Stomach smooth muscle (tissue), 2 donors: ENCODE measurements at regions not wholly inside any gene's neighbourhood (a gene's known extent, or its start where the extent isn't known, plus 50 kb on each side); places are given as distances from the start of the nearest gene placed in this dataset.
"Not testable (repeated sequence)": the region's sequence is repeated elsewhere in the genome, so short reads cannot be mapped to it uniquely, and the experiment has no call there.

Source experiments
- H3K27ac ChIP-seq: one replicate; pipeline ENCODE4 v1.7.0; 2013; ENCODE audit warnings: mild to moderate bottlenecking, low read length, inconsistent platforms
- H3K27me3 ChIP-seq, 2 donors: one replicate each; pipeline ENCODE4 v1.7.0; 2013; ENCODE audit warnings: low read length in 2 of 2; ENCODE audit not compliant: insufficient read depth in 2 of 2, control insufficient read depth in 1 of 2
- H3K36me3 ChIP-seq, 2 donors: one replicate each; pipeline ENCODE4 v1.7.0; 2013; ENCODE audit warnings: low read length in 2 of 2; ENCODE audit not compliant: control insufficient read depth in 2 of 2, insufficient read depth in 2 of 2
- H3K4me1 ChIP-seq: one replicate; pipeline ENCODE4 v1.7.0; 2013; ENCODE audit warnings: low read length; ENCODE audit not compliant: control insufficient read depth, insufficient read depth
- H3K4me3 ChIP-seq, 2 donors: one replicate each; pipeline ENCODE4 v1.7.0; 2013; ENCODE audit warnings: low read length in 2 of 2
- H3K9ac ChIP-seq, 2 donors: one replicate each; pipeline ENCODE4 v1.7.0; 2013; ENCODE audit warnings: low read length in 2 of 2, mild to moderate bottlenecking in 1 of 2
- H3K9me3 ChIP-seq, 2 donors: one replicate each; pipeline ENCODE4 v1.7.0; 2013; ENCODE audit warnings: low read length in 2 of 2; ENCODE audit not compliant: control insufficient read depth in 2 of 2
- donor health status: healthy.
- donor health status: Pancreatic carcinoma.

DNA sequence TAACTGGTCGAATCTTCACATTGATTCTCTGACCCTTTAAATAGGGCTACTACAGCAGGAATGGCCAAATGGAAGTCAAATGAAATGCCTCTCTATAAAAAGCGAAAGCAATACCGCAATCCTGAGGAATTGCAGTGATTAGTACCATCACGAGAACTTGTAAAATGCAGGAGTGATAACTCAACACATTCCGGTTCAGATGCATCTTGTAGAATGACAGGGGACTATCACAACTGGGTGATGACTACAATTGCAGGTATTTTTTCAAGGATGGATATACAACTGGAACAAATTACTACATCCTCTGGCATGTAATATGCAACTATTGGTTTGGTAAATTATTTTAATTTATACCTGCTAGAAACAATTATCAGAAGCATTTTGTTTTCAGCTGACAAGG lies 140.4 kb downstream of the PCDH20 start:
- Histone ChIP-seq H3K36me3 (no peaks in the 10 kb centered on the region), H3K4me1 (no peaks in the 10 kb centered on the region), H3K9me3 (peaks cover 0 to 4% of the 10 kb centered on the region in 2 donors), H3K27me3 (no peaks in the 10 kb centered on the region), H3K4me3 (no peak overlapping the region), H3K27ac (no peak overlapping the region), H3K9ac (no peak overlapping the region)

DNA sequence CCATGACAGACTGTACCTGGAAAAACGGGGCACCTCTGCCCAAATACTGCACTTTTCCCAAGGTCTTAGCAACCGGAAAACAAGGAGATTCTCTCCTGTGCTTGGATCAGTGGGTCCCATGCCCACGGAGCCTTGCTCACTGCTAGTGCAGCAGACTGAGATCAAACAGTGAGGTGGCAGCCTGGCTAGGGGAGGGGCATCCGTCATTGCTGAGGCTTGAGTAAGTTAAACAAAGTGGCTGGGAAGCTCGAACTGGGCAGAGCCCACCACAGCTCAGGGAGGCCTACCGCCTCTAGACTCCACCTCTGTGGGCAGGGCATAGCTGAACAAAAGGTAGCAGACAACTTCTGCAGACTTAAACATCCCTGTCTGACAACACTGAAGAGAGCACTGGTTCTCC lies 148.8 kb downstream of the PCDH20 start:
- not testable (repeated sequence) for H3K4me1 ChIP-seq, H3K27ac ChIP-seq, H3K36me3 ChIP-seq, H3K9me3 ChIP-seq, H3K9ac ChIP-seq, H3K4me3 ChIP-seq, H3K27me3 ChIP-seq

DNA sequence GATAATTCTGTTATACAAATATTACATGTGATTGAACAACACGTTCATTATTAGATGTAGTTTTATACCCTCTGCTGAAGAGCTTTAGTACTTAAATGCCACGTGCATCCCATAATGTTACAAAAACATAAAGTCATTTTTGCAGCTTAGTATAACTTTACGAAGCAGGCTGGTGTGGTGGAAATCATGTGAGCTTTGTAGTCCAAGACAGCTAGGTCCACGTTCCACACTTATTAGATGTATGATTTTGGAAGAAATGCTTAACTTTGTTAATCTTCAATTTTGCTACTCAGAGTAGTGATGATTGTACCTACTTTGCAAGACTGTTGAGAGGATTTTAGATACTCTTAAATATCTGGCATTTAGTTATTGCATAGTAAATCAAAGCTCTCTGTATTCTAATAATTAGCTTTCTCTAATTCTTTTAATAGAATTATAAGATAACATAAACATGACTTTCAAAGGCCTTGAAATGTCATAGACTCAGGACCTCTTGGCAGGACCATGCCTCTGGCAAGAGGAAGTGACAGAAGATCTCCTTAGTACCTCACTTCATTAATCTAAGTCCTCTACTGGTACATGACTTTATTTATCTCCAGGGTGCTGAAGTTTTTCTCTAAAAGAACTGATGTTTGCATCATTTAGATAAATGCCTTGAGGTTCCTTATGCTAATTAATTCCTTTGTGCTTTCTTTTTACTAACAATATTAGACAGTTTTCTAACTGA lies 153.7 kb downstream of the PCDH20 start:
- Histone ChIP-seq H3K27ac (no peak overlapping the region), H3K9ac (no peak overlapping the region), H3K36me3 (no peaks in the 10 kb centered on the region), H3K4me3 (no peak overlapping the region), H3K4me1 (no peaks in the 10 kb centered on the region), H3K9me3 (no peaks in the 10 kb centered on the region), H3K27me3 (no peaks in the 10 kb centered on the region)

DNA sequence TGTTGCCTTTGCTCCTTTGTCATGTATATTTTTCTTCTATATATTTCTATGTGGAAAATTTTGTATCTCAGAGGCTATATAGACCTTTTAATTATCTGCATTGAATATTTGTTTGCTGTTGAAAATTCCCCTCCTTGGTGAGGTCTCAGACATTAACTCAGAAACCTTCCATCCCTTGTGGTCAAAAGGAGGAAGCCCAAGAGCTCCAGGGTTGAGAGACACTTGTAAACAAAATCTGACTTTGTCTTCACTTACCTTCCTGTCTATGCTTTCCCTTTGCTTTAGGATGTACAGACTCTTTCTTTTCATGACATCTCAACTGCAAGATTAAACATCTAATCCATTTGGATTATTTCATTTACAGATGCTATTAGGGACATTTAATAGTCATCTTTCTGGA lies 157.5 kb downstream of the PCDH20 start:
- Histone ChIP-seq H3K4me3 (no peak overlapping the region), H3K4me1 (no peaks in the 10 kb centered on the region), H3K27ac (no peak overlapping the region)

GRCh38 chr13:61255040-61255796 lies 160.4 kb downstream of the PCDH20 start:
- no peaks in the 10 kb centered on the region for H3K27me3 ChIP-seq
- no peak overlapping the region for H3K4me3 ChIP-seq
- no peaks in the 10 kb centered on the region for H3K36me3 ChIP-seq
- no peaks in the 10 kb centered on the region for H3K4me1 ChIP-seq
- no peak overlapping the region for H3K27ac ChIP-seq
- no peaks in the 10 kb centered on the region for H3K9me3 ChIP-seq
- H3K9ac ChIP-seq, result no peak overlapping the region

More for the DNA sequence above, 157.5 kb downstream of the PCDH20 start:
- Histone ChIP-seq H3K36me3 (no peaks in the 10 kb centered on the region), H3K9me3 (no peaks in the 10 kb centered on the region), H3K9ac (no peak overlapping the region), H3K27me3 (no peaks in the 10 kb centered on the region)

DNA sequence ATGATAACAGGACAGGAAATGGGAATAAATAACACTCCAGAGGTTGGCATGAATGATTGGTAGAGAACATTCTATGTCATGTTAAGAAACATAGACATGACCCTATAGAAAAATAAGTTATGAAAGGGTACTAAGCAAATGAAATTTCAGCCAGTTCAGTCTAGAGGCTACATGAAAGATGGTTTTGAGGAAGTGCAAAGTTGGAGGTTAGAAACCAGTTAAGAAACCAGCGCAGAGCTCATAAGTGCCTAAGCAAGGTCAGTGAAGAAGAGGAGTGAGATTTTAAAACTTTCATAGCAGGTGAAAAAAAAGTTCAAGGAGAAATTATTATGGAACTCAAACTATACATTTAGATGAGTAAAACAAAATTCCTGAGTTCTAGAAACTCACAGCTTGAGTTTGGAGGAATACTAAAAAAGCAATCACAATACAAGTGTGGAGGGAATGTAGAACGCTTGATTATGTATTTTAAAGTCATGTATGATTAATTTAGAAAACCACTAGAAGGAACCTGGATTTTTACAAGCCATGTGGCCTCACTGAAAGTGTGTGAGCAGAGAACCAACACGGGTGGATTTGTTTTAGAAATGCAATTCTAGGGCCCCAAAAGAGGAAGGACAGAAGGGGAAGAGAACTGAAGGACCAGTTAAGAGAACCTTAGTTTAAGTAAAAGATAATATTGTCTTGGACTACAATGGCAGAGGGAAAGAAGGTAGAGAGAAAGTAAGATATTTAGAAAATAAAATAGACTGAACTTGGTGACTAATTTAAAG lies 162.4 kb downstream of the PCDH20 start:
- no peak overlapping the region for H3K4me3 ChIP-seq
- no peaks in the 10 kb centered on the region for H3K36me3 ChIP-seq
- H3K27me3 ChIP-seq, result no peaks in the 10 kb centered on the region
- H3K4me1 ChIP-seq, result no peaks in the 10 kb centered on the region
- no peaks in the 10 kb centered on the region for H3K9me3 ChIP-seq
- no peak overlapping the region for H3K27ac ChIP-seq
- H3K9ac ChIP-seq, result no peak overlapping the region

DNA sequence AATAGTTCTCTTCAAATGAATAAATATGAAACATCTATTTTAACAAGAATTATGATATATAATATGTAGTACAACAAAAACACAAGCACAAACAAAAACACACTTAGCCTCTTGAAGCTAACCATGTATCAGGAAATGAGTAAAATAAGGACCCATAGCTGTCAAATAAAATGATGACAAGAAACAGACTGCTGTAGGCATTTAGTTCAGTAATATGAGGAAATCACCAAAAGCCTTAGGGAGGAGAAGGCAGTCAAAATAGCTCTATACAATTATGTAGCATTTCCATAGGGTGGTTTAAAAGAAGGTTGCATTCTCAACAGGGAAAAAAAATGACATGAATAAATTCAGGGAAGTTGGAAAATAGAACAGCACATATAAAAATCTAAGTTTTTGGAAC lies 163.4 kb downstream of the PCDH20 start:
- Histone ChIP-seq H3K4me1 (no peaks in the 10 kb centered on the region), H3K9ac (no peak overlapping the region), H3K27ac (no peak overlapping the region), H3K9me3 (no peaks in the 10 kb centered on the region), H3K36me3 (no peaks in the 10 kb centered on the region), H3K4me3 (no peak overlapping the region), H3K27me3 (no peaks in the 10 kb centered on the region)

GRCh38 chr13:61247149-61247936 lies 168.3 kb downstream of the PCDH20 start:
- Histone ChIP-seq H3K4me1 (no peaks in the 10 kb centered on the region), H3K9ac (no peak overlapping the region), H3K27ac (no peak overlapping the region), H3K36me3 (no peaks in the 10 kb centered on the region), H3K4me3 (no peak overlapping the region), H3K27me3 (no peaks in the 10 kb centered on the region), H3K9me3 (peaks cover 0 to 4% of the 10 kb centered on the region in 2 donors)

- no peak overlapping the region for H3K9ac ChIP-seq
- no peak overlapping the region for H3K4me3 ChIP-seq
- H3K36me3 ChIP-seq, result no peaks in the 10 kb centered on the region
- H3K27ac ChIP-seq, result no peak overlapping the region
- H3K27me3 ChIP-seq, result no peaks in the 10 kb centered on the region
- H3K4me1 ChIP-seq, result no peaks in the 10 kb centered on the region
- H3K9me3 ChIP-seq, result peaks cover 0 to 4% of the 10 kb centered on the region in 2 donors
These were observed 169.3 kb downstream of the PCDH20 start for GRCh38 chr13:61246351-61246750.

GRCh38 chr13:61215601-61216000 lies 200.0 kb downstream of the PCDH20 start:
- no peaks in the 10 kb centered on the region for H3K36me3 ChIP-seq
- H3K4me3 ChIP-seq, result no peak overlapping the region
- no peak overlapping the region for H3K27ac ChIP-seq
- H3K9me3 ChIP-seq, result peaks cover 0 to 4% of the 10 kb centered on the region in 2 donors
- no peak overlapping the region for H3K9ac ChIP-seq
- no peaks in the 10 kb centered on the region for H3K27me3 ChIP-seq
- H3K4me1 ChIP-seq, result no peaks in the 10 kb centered on the region
